RWPE1 (cell line): ENCODE measurements at regions not wholly inside any gene's neighbourhood (a gene's known extent, or its start where the extent isn't known, plus 50 kb on each side); places are given as distances from the start of the nearest gene placed in this dataset.

ENCODE experiments used
- CTCF ChIA-PET: fragments of 350-600 bp; sonication (Branson Sonifier 250); formaldehyde crosslinking; extraction: SDS; loops from one replicate; lab custom pipeline; 2021; lab: Yijun Ruan, JAX
- POLR2A ChIA-PET: fragments of 400-600 bp; formaldehyde crosslinking; extraction: SDS; loops from one replicate; lab custom pipeline; 2020; ENCODE audit warnings: antibody characterized with exemption; ENCODE audit not compliant: low non-redundant PET; lab: Yijun Ruan, JAX
- DNase-seq: peaks from one replicate; pipeline ENCODE4 v3.0.0; 2012; ENCODE audit warnings: low spot score
- H3K27ac ChIP-seq: fragments of 450-650 bp; 2 replicates; pipeline ENCODE4 v1.5.1; 2017
- CTCF ChIP-seq: fragments of 450-650 bp; conservative IDR thresholded peaks from 2 replicates; pipeline ENCODE4 v1.5.1; 2017; ENCODE audit warnings: low read depth, mild to moderate bottlenecking

GRCh38 chr21:35699361-35699760, 361.0 kb downstream of the SETD4 start:
- DNase-seq = no peak
- ChIA-PET CTCF (interaction anchor here (0.6 kb wide), 1 partner anchor 85 kb away, joined by 3 read pairs; no protein-coding TSS in a partner anchor), POLR2A (no interaction called here)
- TF ChIP-seq CTCF = no peak
- H3K27ac ChIP-seq = no peak overlapping the region

DNA sequence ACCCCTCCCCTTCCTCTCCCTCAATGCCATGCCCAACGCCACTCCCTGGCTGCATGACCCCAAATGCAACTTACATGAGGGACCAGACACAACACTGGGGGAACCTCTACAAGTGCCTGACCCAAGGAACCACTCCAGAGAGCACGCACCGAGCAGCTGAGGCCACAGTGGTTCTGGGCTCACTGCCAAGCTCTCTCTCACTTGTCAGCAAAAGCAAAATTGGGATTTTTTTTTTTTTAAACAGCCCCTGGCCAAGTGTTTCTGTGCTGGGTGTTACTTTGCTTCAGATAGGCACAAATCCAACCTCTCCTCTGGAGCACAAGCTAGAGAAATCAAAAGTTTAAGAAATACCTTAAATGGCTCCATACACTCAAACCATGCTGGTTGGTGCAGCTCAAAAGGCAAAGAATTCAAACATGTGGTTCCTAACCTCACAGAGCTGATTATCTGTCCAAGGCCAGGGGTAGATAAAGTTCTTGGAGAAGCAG, 363.0 kb downstream of the SETD4 start:
- H3K27ac ChIP-seq = no peak overlapping the region
- POLR2A ChIA-PET = no interaction called here
- DNase-seq = no peak
- no peak for TF ChIP-seq CTCF
- CTCF ChIA-PET = no interaction called here

DNA sequence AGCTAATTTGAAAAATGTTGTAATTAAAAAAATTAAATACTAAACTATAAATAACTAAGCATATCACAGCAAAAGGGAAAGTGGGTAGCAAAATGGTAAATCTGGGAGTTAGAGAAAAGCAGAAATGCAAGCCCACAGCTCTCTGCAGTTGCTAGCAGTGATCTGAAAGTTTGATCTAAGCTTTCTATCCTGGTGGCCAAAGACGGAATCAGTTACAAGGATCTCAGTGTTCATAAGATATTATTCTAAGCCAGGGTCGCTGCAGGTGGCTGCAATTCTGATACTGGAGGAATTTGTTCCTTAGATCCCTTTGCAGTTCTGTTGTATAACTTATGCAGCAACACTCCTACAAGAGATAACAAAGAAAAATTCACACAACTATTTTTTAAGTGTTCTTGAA, 363.7 kb downstream of the SETD4 start:
- ChIA-PET POLR2A (no interaction called here), CTCF (interaction anchor here (0.7 kb wide), 1 partner anchor 958 kb away, joined by 4 read pairs; no protein-coding TSS in a partner anchor)
- H3K27ac ChIP-seq = no peak overlapping the region
- no peak for TF ChIP-seq CTCF
- DNase-seq = no peak

GRCh38 chr21:35692311-35692710, 368.0 kb downstream of the SETD4 start:
- H3K27ac ChIP-seq = no peak overlapping the region
- POLR2A ChIA-PET = no interaction called here

DNA sequence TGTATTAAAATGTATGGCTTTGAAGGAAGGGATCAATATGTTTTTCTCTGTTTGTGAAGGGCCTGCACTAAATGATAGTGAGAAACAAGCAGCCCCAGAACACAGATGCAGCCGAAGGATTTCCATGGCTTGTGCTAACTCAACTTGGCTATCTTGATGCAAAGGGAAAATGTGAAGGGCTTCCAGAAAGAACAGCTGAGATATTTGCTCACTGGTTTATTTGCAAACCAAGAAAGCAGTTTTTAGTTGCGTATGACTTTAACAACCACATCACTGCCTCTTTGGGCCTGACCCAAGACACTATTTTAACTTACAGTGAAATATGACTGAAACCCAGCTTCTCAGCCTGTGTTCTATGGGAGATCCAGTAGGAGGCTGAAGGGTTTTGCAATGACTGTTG, 369.9 kb downstream of the SETD4 start:
- no peak for DNase-seq
- ChIA-PET POLR2A (no interaction called here), CTCF (no interaction called here)
- TF ChIP-seq CTCF = no peak
- no peak overlapping the region for H3K27ac ChIP-seq

More at GRCh38 chr21:35692311-35692710, 368.0 kb downstream of the SETD4 start:
- TF ChIP-seq CTCF = no peak
- CTCF ChIA-PET = no interaction called here
- DNase-seq = no peak

DNA sequence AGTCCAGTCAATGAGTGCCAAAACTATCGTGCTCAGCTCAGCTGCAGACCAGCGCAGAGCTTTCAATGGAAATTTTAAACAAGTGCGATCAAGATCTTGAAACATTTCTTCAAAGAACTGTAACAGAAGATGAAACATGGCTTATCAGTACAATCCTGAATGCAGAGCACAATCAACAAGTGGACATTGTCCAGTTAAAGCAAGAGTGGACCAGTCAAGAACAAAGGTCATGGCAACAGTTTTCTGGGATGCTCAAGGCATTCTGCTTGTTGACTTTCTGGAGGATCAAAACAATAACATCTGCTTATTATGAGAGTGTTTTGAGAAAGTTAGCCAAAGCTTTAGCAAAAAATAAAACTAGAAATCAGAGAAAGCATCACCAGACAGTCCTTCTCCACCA, 374.2 kb downstream of the SETD4 start:
- POLR2A ChIA-PET = no interaction called here

More for the DNA sequence above, 374.2 kb downstream of the SETD4 start:
- TF ChIP-seq CTCF = no peak
- CTCF ChIA-PET = no interaction called here
- no peak overlapping the region for H3K27ac ChIP-seq
- no peak for DNase-seq
